Karpas-422 (cell line): ENCODE measurements at regions not wholly inside any gene's neighbourhood (a gene's known extent, or its start where the extent isn't known, plus 50 kb on each side); places are given as distances from the start of the nearest gene placed in this dataset.

ENCODE experiments used
- DNase-seq: peaks from one replicate; pipeline ENCODE4 v3.0.0-alpha.2; 2015
- H2AFZ ChIP-seq: fragments of 200-600 bp; sonication (generic); 2 replicates; pipeline ENCODE4 v1.6.1; 2014; ENCODE audit warnings: antibody characterized with exemption, low read length, mixed read lengths
- H3K27ac ChIP-seq: fragments of 200-600 bp; sonication (generic); 2 replicates; pipeline ENCODE4 v1.5.1; 2014; ENCODE audit warnings: mild to moderate bottlenecking, low read length, moderate library complexity
- H3K27me3 ChIP-seq: fragments of 200-600 bp; sonication (generic); 2 replicates; pipeline ENCODE4 v1.6.1; 2014; ENCODE audit warnings: low read length, mixed read lengths
- H3K36me3 ChIP-seq: fragments of 200-600 bp; sonication (generic); 2 replicates; pipeline ENCODE4 v1.6.1; 2014; ENCODE audit warnings: low read length, mixed read lengths; ENCODE audit not compliant: insufficient read depth
- H3K4me1 ChIP-seq: fragments of 200-600 bp; sonication (generic); 2 replicates; pipeline ENCODE4 v1.6.1; 2014; ENCODE audit warnings: mild to moderate bottlenecking, low read length, mixed read lengths
- H3K4me2 ChIP-seq: fragments of 200-600 bp; sonication (generic); 2 replicates; pipeline ENCODE4 v1.6.1; 2014; ENCODE audit warnings: low read length, low read depth, mild to moderate bottlenecking; ENCODE audit not compliant: poor library complexity, severe bottlenecking
- H3K4me3 ChIP-seq: fragments of 200-600 bp; sonication (generic); 2 replicates; pipeline ENCODE4 v1.5.1; 2014; ENCODE audit warnings: mild to moderate bottlenecking, antibody characterized with exemption, low read length, mixed read lengths
- H3K79me2 ChIP-seq: fragments of 200-600 bp; sonication (generic); 2 replicates; pipeline ENCODE4 v1.6.1; 2014; ENCODE audit warnings: mild to moderate bottlenecking, low read length, mixed read lengths
- H3K9ac ChIP-seq: fragments of 200-600 bp; sonication (generic); 2 replicates; pipeline ENCODE4 v1.6.0; 2014; ENCODE audit warnings: low read length
- H3K9me2 ChIP-seq: fragments of 200-600 bp; sonication (generic), shearing (Covaris generic); replicated peaks from 2 replicates; pipeline ENCODE4 v1.6.0; 2014; ENCODE audit warnings: mild to moderate bottlenecking, low read length, moderate library complexity; ENCODE audit not compliant: insufficient read depth
- H3K9me3 ChIP-seq: fragments of 300-700, 200-600 bp; sonication (generic); 2 replicates; pipeline ENCODE4 v1.6.1; 2014; ENCODE audit warnings: low read length, mixed read lengths
- H4K20me1 ChIP-seq: fragments of 200-600 bp; sonication (generic); 2 replicates; pipeline ENCODE4 v1.6.1; 2014; ENCODE audit warnings: mild to moderate bottlenecking, antibody characterized with exemption, low read length, low read depth; ENCODE audit not compliant: insufficient read depth

DNA sequence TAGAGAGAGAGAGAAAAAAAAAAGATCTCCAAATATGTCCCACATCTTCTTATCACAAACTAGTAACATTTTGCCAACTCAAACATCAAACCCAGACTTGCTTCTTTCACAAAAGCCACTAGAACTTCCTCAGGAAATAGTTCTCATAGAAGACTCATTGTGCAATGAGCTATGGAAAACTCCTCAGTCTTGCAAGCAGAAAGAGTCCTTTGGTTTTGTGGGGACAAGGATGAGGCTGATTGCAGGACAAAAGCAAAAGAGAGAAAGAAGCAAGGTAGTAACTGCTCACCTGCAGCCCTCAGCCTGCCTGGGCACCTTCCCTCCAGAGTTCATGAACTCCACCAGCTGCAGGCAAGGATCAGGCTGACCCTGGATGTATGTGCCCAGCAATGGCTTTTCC is 399.0 kb downstream of the IRX1 start:
- Histone ChIP-seq H4K20me1 (no peaks in the 10 kb centered on the region), H3K4me1 (no peaks in the 10 kb centered on the region), H3K9me3 (peaks cover 15% of the 10 kb centered on the region), H3K79me2 (no peaks in the 10 kb centered on the region), H2AFZ (no peak overlapping the region), H3K27me3 (no peaks in the 10 kb centered on the region), H3K4me3 (no peak overlapping the region), H3K27ac (no peak overlapping the region), H3K9ac (no peak overlapping the region), H3K4me2 (no peak overlapping the region), H3K9me2 (no peaks in the 10 kb centered on the region), H3K36me3 (no peaks in the 10 kb centered on the region)
- no peak for DNase-seq

DNA sequence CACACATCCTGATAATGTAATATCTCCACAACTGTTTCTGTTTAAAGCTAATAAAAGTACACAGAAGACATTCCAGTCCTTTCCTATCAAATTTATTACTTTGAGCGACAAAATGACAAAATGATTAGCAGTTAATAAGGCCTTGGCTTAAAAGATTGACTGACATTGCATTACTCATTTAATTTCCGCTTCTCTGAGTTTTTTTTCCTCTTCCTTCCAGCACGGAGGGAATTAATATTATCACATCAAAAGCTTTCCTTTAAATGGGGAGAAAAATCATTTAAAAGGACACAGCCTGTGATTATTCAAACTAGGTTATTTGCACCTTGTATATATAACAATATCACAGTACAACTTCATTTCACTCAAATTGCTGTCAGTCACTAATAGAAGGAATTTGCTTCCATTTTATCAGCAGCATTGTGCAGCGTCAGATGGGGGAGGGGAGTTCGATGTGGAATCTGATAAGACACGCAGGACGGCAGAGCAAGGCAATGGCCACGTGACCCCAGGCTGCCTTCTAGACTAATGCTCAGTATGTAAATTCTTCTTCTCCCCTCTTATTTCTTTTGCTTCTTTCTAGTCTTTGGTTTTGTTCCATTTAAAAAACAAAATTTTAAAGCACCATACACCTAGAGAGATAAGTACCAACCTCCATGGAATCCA is 400.5 kb downstream of the IRX1 start:
- H3K9me2 ChIP-seq = no peaks in the 10 kb centered on the region
- no peak overlapping the region for H2AFZ ChIP-seq
- no peak for DNase-seq
- H3K4me3 ChIP-seq = no peak overlapping the region
- peaks cover 19% of the 10 kb centered on the region for H3K9me3 ChIP-seq
- H3K4me1 ChIP-seq = no peaks in the 10 kb centered on the region
- H3K9ac ChIP-seq = no peak overlapping the region
- H3K79me2 ChIP-seq = no peaks in the 10 kb centered on the region
- H3K27me3 ChIP-seq = no peaks in the 10 kb centered on the region
- H3K27ac ChIP-seq = no peak overlapping the region
- no peaks in the 10 kb centered on the region for H4K20me1 ChIP-seq
- no peak overlapping the region for H3K4me2 ChIP-seq
- no peaks in the 10 kb centered on the region for H3K36me3 ChIP-seq

DNA sequence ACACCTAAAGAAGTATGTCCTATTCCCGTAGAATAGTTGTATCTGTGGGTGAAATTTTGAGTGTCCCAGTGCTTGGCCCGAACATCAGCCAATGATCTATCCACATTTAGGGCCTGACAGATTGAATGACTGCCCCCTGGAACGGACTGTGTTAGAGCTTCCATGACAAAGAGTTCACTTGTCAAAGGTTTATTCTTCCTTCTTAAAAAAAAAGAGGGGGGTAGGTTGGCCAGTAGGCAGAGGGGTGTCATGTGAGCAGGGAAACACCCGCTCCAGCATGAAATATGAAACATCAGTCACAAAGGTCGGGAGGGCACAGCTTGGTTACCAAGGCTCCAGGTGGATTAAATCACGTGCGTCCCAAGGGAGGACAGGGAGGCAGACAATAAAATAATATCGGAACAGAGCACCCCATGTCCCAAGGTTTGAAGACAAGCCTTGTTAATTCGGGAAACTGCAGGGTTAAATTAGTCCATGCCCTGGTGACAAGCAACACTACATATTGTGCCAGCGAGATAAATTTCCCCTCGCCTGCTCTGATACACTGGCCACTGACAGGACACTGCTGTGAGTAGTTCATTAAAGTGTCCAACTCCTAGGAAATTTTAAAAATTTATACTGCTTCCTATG is 401.2 kb downstream of the IRX1 start:
- no peaks in the 10 kb centered on the region for H3K79me2 ChIP-seq
- H3K9ac ChIP-seq = no peak overlapping the region
- no peak overlapping the region for H3K4me2 ChIP-seq
- H2AFZ ChIP-seq = no peak overlapping the region
- no peaks in the 10 kb centered on the region for H3K27me3 ChIP-seq
- H3K36me3 ChIP-seq = no peaks in the 10 kb centered on the region
- H3K27ac ChIP-seq = no peak overlapping the region
- no peaks in the 10 kb centered on the region for H4K20me1 ChIP-seq
- no peaks in the 10 kb centered on the region for H3K9me2 ChIP-seq
- H3K4me3 ChIP-seq = no peak overlapping the region
- no peaks in the 10 kb centered on the region for H3K4me1 ChIP-seq
- H3K9me3 ChIP-seq = peaks cover 23% of the 10 kb centered on the region
- no peak for DNase-seq

DNA sequence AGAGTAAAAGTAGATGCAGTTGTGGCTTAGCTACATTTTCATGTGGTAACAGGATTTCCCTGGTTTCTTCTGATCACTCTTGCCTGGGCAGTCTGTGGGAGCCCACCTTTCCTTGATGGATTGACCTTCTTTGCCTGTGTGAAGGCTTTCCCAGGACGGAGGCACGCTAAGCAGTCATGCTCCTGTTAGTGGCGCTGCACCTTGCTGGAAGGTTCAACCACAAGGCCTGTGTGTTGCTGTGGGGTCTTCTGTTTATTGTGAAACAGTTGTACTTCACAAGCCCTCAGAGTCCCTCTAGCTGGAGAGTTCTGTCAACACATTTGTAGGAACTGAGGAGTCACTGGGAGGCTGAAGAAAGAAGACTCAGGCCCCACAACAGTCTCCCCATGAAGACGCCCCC is 402.0 kb downstream of the IRX1 start:
- Histone ChIP-seq H3K9me2 (no peaks in the 10 kb centered on the region), H3K36me3 (no peaks in the 10 kb centered on the region), H3K4me2 (no peak overlapping the region), H3K27ac (no peak overlapping the region), H3K4me3 (no peak overlapping the region), H3K27me3 (no peaks in the 10 kb centered on the region), H3K9me3 (peaks cover 25% of the 10 kb centered on the region), H4K20me1 (no peaks in the 10 kb centered on the region), H3K4me1 (no peaks in the 10 kb centered on the region), H3K9ac (no peak overlapping the region), H2AFZ (no peak overlapping the region), H3K79me2 (no peaks in the 10 kb centered on the region)
- no peak for DNase-seq

DNA sequence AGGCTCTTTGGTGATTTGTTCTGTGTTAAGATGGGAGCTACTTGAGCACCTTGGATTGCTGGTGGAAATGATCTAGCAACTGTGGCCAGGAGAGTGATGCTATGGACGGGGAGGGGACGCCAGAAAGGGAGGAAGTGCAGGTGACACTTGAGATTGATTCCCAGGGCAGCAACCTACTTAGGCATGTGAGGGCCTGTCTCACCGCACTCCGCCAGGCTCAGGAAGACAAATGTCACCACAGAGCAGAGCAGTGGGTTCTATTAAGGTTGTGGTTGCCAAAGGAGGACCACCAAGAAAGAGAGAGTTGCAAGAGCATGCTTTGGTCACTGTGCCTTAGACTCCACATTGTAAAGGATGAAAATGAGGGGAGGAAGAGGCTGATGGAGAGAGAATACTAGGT is 404.3 kb downstream of the IRX1 start:
- H3K9ac ChIP-seq = no peak overlapping the region
- no peak overlapping the region for H3K4me2 ChIP-seq
- no peaks in the 10 kb centered on the region for H3K9me2 ChIP-seq
- DNase-seq = no peak
- H3K79me2 ChIP-seq = no peaks in the 10 kb centered on the region
- no peaks in the 10 kb centered on the region for H4K20me1 ChIP-seq
- no peak overlapping the region for H3K27ac ChIP-seq
- no peak overlapping the region for H3K4me3 ChIP-seq
- peaks cover 19% of the 10 kb centered on the region for H3K9me3 ChIP-seq
- no peaks in the 10 kb centered on the region for H3K27me3 ChIP-seq
- H2AFZ ChIP-seq = no peak overlapping the region
- H3K4me1 ChIP-seq = no peaks in the 10 kb centered on the region
- H3K36me3 ChIP-seq = no peaks in the 10 kb centered on the region

DNA sequence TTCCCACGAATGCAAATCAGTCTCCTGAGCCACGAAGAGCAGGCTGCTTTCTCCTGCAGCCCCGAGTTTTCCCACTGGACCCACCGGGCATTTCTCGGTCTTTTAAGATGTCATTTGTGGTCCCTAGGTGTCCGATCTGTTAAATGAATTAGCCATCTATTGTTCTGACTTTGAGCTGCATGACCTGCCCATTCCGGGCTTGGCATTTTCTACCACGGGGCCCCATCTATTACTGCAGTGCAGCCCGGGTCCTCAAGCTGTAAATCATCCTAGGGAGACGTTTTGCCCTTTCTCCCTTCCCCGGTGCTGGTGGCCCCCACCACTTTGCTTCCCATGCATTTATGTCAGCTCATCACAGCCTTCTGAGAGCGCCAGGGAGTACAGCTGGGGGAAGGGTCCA is 405.4 kb downstream of the IRX1 start:
- no peaks in the 10 kb centered on the region for H3K27me3 ChIP-seq
- H3K9me3 ChIP-seq = peaks cover 25% of the 10 kb centered on the region
- no peak overlapping the region for H3K4me3 ChIP-seq
- no peak overlapping the region for H2AFZ ChIP-seq
- H3K79me2 ChIP-seq = no peaks in the 10 kb centered on the region
- H3K4me2 ChIP-seq = no peak overlapping the region
- H3K9me2 ChIP-seq = no peaks in the 10 kb centered on the region
- no peak for DNase-seq
- H3K4me1 ChIP-seq = no peaks in the 10 kb centered on the region
- no peak overlapping the region for H3K9ac ChIP-seq
- no peaks in the 10 kb centered on the region for H4K20me1 ChIP-seq
- no peaks in the 10 kb centered on the region for H3K36me3 ChIP-seq
- H3K27ac ChIP-seq = no peak overlapping the region

DNA sequence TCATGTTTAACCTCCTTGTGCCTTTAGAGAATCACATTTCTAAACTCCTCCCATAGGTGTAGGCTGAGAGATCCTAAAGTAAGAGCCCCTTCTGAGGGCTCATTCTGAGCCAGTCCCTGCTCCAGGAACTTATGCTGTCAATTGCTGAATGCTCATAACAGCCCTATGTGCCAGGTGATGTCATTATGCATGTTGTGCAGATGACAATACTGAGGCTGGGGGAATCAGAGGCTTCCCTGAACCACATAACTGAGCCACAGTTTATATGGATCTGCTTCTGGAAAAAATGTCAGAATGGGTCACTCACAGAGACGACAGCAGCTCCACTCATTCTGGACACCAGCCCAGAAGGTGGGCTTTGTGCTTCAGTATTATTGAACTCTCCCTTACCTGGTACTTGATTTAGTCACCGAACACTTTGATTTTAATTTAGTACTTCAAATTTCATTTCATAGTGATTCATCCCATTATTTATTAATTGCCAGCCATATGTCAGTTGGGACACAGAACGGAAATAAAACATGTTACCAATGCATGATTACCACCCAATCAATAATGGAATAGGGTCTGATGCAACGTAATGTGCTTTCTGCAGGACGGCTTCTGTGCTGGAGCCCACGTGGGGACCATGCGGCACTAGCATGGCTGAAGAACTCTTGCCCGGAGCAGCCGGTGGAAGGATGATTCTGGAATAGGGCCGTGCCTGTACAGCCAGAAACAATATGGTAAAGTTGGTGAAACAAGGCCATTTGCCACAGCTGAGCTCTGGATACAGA is 406.3 kb downstream of the IRX1 start:
- no peaks in the 10 kb centered on the region for H3K79me2 ChIP-seq
- no peaks in the 10 kb centered on the region for H3K27me3 ChIP-seq
- H2AFZ ChIP-seq = no peak overlapping the region
- H3K9me3 ChIP-seq = peaks cover 31% of the 10 kb centered on the region
- H3K4me2 ChIP-seq = no peak overlapping the region
- DNase-seq = no peak
- no peak overlapping the region for H3K27ac ChIP-seq
- H3K4me1 ChIP-seq = no peaks in the 10 kb centered on the region
- H3K9ac ChIP-seq = no peak overlapping the region
- no peaks in the 10 kb centered on the region for H3K9me2 ChIP-seq
- H3K4me3 ChIP-seq = no peak overlapping the region
- no peaks in the 10 kb centered on the region for H4K20me1 ChIP-seq
- no peaks in the 10 kb centered on the region for H3K36me3 ChIP-seq

DNA sequence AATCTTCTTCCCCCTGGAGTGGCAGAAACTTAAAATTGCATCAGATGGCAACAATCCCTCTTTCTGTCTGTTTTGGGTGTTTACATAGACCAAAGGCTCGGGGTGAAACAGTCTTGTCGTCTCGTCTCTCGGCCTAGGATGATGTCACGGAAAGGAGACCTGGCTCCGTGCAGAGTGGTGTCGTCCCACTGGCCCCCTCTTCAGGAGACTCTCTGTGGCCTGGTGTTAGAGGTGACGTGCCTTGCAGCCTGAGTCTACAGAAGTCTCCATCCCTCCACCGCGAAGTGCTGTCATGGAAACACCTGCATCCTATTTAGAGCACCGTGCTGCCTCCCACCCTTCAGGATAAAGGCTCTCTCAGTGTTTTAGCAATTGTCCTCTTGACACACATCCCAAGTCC is 409.7 kb downstream of the IRX1 start:
- Histone ChIP-seq H3K4me3 (no peak overlapping the region), H3K79me2 (no peaks in the 10 kb centered on the region), H3K9me3 (peaks cover 33% of the 10 kb centered on the region), H4K20me1 (no peaks in the 10 kb centered on the region), H3K27ac (no peak overlapping the region), H2AFZ (no peak overlapping the region), H3K36me3 (no peaks in the 10 kb centered on the region), H3K9ac (no peak overlapping the region), H3K4me1 (no peaks in the 10 kb centered on the region), H3K9me2 (no peaks in the 10 kb centered on the region), H3K4me2 (no peak overlapping the region), H3K27me3 (no peaks in the 10 kb centered on the region)
- no peak for DNase-seq
